ENCODE measurements at regions not wholly inside any gene's neighbourhood (a gene's known extent, or its start where the extent isn't known, plus 50 kb on each side); places are given as distances from the start of the nearest gene placed in this dataset.

DNA sequence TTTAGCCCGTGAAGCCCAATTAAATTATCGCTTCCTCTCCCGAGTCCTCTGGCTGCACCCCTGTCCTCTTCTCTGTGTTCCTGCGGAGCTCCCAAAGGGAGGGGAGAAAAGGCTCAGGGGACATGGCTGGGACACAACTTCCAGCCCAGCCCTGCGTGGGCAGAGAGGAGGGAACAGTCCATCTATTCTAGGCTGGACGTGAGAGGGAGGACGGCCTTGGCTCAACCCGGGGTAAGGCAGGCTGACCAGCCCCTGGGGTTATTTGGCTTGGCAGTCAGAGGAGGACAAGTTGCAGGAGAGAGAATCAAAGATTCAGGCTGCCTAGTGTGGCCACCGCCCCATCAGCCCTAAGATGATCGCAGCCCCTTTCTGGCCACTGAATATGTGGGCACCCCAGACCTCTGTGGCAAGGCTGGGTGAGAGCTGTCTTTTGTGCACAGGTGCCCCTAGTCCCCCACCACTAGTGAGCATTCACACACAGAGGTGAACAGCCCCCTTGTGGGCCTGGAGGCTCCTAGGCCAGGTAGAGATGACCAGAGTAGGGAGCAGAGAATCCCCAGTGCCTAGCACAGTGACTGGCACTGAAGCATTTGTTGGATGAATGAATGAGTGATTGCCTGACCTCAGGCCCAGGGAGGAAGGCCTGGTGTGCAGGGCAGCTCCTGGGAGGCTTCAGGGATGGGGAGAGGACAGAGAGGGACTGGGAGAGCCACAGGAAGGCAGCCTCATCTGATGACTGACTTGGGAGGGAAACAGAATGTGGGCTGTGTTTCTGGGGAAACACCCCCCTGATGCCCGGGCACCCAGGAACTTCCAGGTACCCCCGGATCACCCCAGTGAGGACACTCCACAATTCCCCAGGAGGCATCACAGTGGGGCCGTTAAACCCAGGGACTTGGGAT lies 133.9 kb downstream of the C9orf50 start:
- Histone ChIP-seq H3K4me1 (ENCODE audit: control insufficient read depth, insufficient read depth, low read length) (peaks cover 67% of the 10 kb centered on the region), H4K8ac (ENCODE audit: low read depth in 2 of 2, low read length in 2 of 2) (peak overlapping the region; percentile 95 to 100), H3K4me3 (ENCODE audit: insufficient read depth, low read depth, low read length) (no peak overlapping the region), H3K27ac (ENCODE audit: insufficient read depth, low read length) (peak overlapping the region; percentile 99), H3K9ac (ENCODE audit: low read depth, low read length) (peak overlapping the region; percentile 95), H2BK20ac (ENCODE audit: low read depth, low read length) (peak overlapping the region; percentile 97), H3K27me3 (ENCODE audit: control insufficient read depth, insufficient read depth, low read length) (no peaks in the 10 kb centered on the region), H3K23ac (ENCODE audit: low read depth, low read length) (peak overlapping the region; percentile 100), H2BK5ac (ENCODE audit: low read depth, low read length, poor library complexity, severe bottlenecking) (peak overlapping the region; percentile 100), H4K5ac (ENCODE audit: low read depth, low read length) (peak overlapping the region; percentile 98), H3K9me1 (ENCODE audit: insufficient read depth, low read length) (peaks cover 27% of the 10 kb centered on the region), H3K14ac (replicated peaks; ENCODE audit: low read depth, low read length) (peak overlapping the region; percentile 100), H3K79me1 (ENCODE audit: low read depth in 1 of 2, low read length in 2 of 2) (peaks cover 21 to 69% of the 10 kb centered on the region in 2 experiments), H3K4ac (ENCODE audit: low read depth, low read length) (peak overlapping the region; percentile 100), H2AK9ac (replicated peaks; ENCODE audit: low read depth, low read length, poor library complexity) (peak overlapping the region; percentile 100), H3K18ac (ENCODE audit: low read depth, low read length) (peak overlapping the region; percentile 93), H2BK15ac (ENCODE audit: low read depth, low read length) (peak overlapping the region; percentile 99; the same call in 2 of the 3 replicates), H2BK120ac (ENCODE audit: low read depth, low read length) (peak overlapping the region; percentile 100), H3K56ac (ENCODE audit: extremely low read depth, insufficient read depth, low read length) (peak overlapping the region; percentile 97), H3K36me3 (ENCODE audit: control insufficient read depth, insufficient read depth, low read length) (no peaks in the 10 kb centered on the region), H2AFZ (replicated peaks; ENCODE audit: low read length, poor library complexity) (peak overlapping the region; percentile 90), H3K9me3 (ENCODE audit: control insufficient read depth, insufficient read depth, low read length) (no peaks in the 10 kb centered on the region), H3K4me2 (ENCODE audit: low read depth, low read length) (no peak overlapping the region), H4K20me1 (ENCODE audit: insufficient read depth, low read length) (no peaks in the 10 kb centered on the region; the same call in 1 of the 2 replicates), H4K91ac (ENCODE audit: insufficient read depth, low read depth, low read length) (peak overlapping the region; percentile 100), H2AK5ac (ENCODE audit: low read depth, low read length) (peak overlapping the region; percentile 100)
- dilution Hi-C loops (cut with HindIII; ENCODE audit: low sequenced_read_pairs, unreplicated experiment) (no loop called here), in situ Hi-C loops (cut with MboI; ENCODE audit: low sequenced_read_pairs) (no loop called here), intact Hi-C loops (cut with micrococcal nuclease) (no loop called here)
- no peak for TF ChIP-seq RCOR1 (IDR thresholded peaks at IDR 0.05; ENCODE audit: insufficient replicate concordance, low read length)
- peak; percentile 19; the same call in 1 of the 2 replicates for TF ChIP-seq POLR2A (IDR thresholded peaks at IDR 0.05; ENCODE audit: low read depth, low read length)
- TF ChIP-seq CHD1 (IDR thresholded peaks at IDR 0.05; ENCODE audit: low read depth, low read length) = no peak
- DNase-seq (peak; percentile 57), ATAC-seq (ENCODE audit: low read depth) (no peak)
- WGBS, 2 experiments (ENCODE audit: extremely low coverage in 2 of 2, insufficient read length in 1 of 2) = 46% methylated on average over 4 of the region's 13 CpGs; no CpG with 5 or more reads in 1 of the 2 experiments
- POLR2A ChIA-PET (ENCODE audit: unreplicated experiment) = no interaction called here
- no TSS peak for BruUV-seq (replicated peaks)
- CTCF ChIA-PET = no interaction called here
